GM19397 (cell line): ENCODE measurements at regions not wholly inside any gene's neighbourhood (a gene's known extent, or its start where the extent isn't known, plus 50 kb on each side); places are given as distances from the start of the nearest gene placed in this dataset.
"Not testable (repeated sequence)": the region's sequence is repeated elsewhere in the genome, so short reads cannot be mapped to it uniquely, and the experiment has no call there.

ENCODE experiments used
- ATAC-seq: cut with Tn5 transposase; IDR thresholded peaks from one replicate; pipeline ENCODE4 v1.9.1; 2021; ENCODE audit warnings: mild to moderate bottlenecking, moderate library complexity; ENCODE audit not compliant: unreplicated experiment

GRCh38 chr10:21366108-21366507 is 159.4 kb downstream of the SKIDA1 start:
- ATAC-seq: not testable (repeated sequence)

GRCh38 chr10:21364196-21365114 is 161.0 kb downstream of the SKIDA1 start:
- ATAC-seq: no peak

- ATAC-seq: no peak
Observed at GRCh38 chr10:21363731-21364104, 161.8 kb downstream of the SKIDA1 start.

DNA sequence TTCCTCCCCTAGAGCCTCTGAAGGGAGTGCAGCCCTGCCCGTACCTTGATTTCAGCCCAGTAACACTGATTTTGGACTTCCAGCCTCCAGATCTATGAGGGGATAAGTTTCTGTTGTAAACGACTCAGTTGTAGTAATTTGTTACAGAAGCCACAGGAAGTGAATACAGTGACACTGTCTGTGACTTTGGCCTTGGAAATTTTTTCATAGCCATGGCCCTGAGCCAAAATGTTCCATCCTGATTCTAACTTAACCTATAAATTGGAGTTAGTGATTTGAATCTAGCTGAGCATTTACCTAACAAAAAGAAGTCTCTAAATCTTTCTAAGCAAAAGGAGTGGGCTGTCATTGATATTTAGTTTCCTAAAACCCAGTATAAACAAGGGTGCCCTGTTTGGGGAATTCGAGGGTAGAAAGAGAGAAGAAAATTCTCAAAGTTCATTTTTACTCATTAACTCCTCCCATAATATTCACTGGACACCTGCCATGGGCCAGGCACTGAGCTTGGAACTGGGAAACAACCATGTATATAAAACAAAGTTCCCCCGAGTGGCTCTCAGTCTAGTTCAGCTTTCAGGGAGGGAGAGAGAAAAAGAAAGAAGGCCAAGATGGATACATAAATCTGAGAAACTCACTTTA is 162.3 kb downstream of the SKIDA1 start:
- ATAC-seq: no peak

- ATAC-seq: no peak
Observed at GRCh38 chr10:21359202-21359601, 166.3 kb downstream of the SKIDA1 start.

- ATAC-seq: no peak
Observed at GRCh38 chr10:21355591-21356011, 169.9 kb downstream of the SKIDA1 start.

GRCh38 chr10:21352886-21353285 is 172.6 kb downstream of the SKIDA1 start:
- no peak for ATAC-seq

DNA sequence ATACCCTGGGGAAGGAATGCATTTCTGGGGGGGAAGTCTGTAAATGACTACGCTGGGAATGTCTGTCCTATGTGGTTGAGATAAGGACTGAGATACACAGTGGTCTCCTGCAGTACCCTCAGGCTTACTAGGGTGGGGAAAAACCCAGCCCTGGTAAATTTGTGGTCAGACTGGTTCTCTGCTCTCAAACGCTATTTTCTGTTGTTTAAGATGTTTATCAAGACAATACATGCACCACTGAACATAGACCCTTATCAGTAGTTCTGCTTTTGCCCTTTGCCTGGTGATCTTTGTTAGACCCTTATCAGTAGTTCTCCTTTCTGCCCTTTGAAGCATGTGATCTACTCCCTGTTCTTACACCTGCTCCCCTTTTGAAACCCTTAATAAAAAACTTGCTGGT is 173.9 kb downstream of the SKIDA1 start:
- not testable (repeated sequence) for ATAC-seq

DNA sequence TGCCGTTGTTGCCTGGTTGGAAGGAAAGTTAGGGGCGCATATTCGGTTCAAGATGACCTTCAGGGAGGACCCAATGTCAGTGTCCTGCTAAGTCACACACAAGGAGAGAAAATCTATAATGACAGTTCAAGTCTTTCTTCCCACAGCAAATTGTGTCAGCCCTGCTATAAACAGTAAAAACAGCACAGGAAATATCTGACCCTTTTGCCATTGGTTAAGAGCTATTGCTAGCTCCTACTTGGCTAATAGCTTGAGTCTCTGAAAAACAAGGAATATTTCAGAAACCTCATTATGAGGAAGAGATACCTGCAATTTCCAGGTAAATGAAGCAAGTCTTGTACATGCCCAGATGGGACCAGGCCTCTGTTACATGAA is 175.6 kb downstream of the SKIDA1 start:
- no peak for ATAC-seq

DNA sequence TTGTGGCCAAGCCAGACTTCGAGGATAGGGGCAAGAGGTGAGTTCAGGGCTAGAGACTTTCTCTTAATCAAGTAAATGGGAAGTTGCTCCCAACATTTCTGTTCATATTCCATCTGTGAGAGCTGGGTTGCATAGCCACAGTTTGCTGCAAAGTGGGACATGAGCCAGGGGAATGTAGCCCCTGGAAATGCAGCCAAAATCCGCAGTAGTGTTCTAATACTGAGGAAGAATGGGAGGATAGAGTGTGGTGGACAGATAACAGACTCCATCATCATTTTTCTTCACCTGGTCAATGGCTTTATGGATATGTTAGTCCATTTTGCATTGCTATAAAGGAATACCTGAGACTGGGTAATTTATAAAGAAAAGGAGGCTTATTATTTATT is 177.7 kb downstream of the SKIDA1 start:
- no peak for ATAC-seq

- ATAC-seq: no peak
Observed at GRCh38 chr10:21347043-21347784, 178.3 kb downstream of the SKIDA1 start.

DNA sequence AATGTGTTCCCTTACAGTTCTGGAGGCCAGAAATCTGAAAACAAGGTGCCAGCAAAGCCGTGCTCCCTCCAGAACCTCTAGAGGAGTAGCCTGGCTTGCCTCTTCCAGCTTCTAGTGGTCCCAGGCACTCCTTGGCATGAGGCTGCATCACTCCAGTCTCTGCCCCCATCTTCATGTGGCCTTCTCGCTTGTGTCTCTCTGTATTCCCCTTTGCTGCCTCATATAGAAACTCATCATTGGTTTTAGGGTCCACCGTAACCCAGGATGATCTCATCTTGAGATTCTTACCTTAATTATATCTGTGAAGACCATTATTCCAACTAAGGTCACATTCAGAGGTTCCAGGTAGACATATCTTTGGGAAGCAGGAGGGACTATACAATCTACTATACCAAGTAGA is 182.4 kb downstream of the SKIDA1 start:
- no peak for ATAC-seq

GRCh38 chr10:21342499-21342898 is 183.0 kb downstream of the SKIDA1 start:
- not testable (repeated sequence) for ATAC-seq

DNA sequence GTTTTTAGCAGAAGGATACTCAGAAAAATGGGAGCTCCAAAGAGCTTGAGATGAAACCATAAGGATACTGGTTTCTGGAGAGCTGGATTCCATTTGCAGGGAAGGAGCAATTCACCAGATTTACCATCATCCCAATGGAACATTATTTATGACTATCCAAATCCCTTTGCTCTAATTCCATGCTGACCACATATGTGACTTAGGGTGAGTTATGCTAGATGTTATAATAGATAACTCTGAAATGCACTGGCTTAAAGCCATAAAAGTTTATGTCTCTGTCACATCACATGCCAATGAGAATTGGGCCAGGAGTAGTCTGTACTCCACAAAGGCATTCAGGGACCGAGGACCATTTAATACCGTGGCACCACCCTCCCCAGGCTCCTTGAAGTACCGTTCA is 185.2 kb downstream of the SKIDA1 start:
- ATAC-seq: no peak

- no peak for ATAC-seq
Observed at GRCh38 chr10:21337171-21337792, 188.2 kb downstream of the SKIDA1 start.

GRCh38 chr10:21336476-21337170 is 188.9 kb downstream of the SKIDA1 start:
- no peak for ATAC-seq

DNA sequence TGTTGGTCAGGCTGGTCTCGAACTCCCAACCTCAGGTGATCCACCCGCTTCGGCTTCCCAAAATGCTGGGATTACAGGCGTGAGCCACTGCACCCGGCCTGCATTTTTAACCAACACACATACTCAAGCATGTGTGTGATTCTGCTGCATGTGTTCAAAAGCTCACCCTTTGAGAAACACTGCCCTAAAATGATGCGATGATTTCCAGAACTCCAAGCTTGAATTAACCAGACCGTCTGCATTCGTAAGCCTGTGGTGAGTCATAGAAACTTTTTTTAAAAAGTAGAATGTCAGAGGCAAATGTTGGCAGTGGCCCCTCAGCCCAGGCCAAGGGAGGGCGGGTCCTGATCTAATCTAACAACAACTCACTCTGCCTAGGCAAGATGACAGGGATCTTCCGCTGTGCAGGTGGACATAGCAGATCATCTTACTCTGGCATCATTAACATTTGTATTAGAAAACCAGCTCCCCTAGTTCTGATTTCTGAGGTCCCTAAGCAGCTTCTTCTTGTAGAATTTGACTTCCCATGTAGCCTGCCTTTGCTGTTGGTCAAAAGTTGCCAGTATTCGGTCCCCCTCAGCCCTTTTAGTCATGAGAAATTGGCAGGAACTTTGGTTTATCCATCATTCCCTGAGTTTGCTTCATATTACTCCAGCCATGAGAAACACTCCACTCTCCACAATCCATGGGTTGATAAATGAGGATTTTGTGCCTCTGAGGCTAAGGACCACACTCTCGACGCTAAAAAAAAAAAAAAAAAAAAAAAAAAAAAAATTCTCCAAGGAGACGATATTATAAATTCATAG is 190.4 kb downstream of the SKIDA1 start:
- no peak for ATAC-seq

DNA sequence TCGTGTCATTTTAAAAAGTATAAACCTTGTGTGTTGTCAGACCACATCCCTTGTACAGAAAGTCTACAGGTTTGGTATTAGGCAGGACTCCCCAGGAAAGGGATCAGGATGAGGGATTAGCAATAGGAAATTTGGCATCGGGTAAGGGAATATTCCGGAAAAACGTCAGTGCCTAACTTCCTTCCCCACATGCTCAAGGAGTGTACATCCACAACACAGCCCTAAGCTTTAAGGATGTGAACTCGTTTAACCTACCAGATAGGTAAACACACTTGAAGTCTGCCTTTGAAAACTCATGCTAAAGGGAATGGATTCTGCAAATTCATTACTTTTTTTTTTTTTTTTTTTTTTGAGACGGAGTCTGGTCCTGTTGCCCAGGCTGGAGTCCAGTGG is 194.9 kb downstream of the SKIDA1 start:
- ATAC-seq: no peak

GRCh38 chr10:21329995-21330627 is 195.4 kb downstream of the SKIDA1 start:
- no peak for ATAC-seq
